Colonic mucosa (tissue), 4 donors: ENCODE measurements at regions not wholly inside any gene's neighbourhood (a gene's known extent, or its start where the extent isn't known, plus 50 kb on each side); places are given as distances from the start of the nearest gene placed in this dataset.

ENCODE experiments used
- DNase-seq: peaks from one replicate; pipeline ENCODE4 v3.0.0-alpha.2; 2020
- H3K27ac ChIP-seq: fragments of 200-600 bp; one replicate; pipeline ENCODE4 v1.8.0; 2021
- H3K27me3 ChIP-seq: fragments of 200-600 bp; one replicate; pipeline ENCODE4 v1.8.0; 2021
- H3K36me3 ChIP-seq: fragments of 200-600 bp; one replicate; pipeline ENCODE4 v1.8.0; 2021
- H3K4me1 ChIP-seq: fragments of 200-600 bp; one replicate; pipeline ENCODE4 v1.8.0; 2021; ENCODE audit warnings: mild to moderate bottlenecking
- H3K4me3 ChIP-seq: fragments of 200-600 bp; one replicate; pipeline ENCODE4 v1.8.0; 2021
- H3K9ac ChIP-seq, 2 donors: one replicate each; pipeline ENCODE4 v1.7.0; 2013; ENCODE audit warnings: control low read depth in 2 of 2, low read depth in 2 of 2, low read length in 2 of 2
- H3K9me3 ChIP-seq: fragments of 200-600 bp; one replicate; pipeline ENCODE4 v1.8.0; 2021
- CTCF ChIP-seq: fragments of 200-600 bp; IDR thresholded peaks from one replicate; pipeline ENCODE4 v1.8.0; 2022; ENCODE audit warnings: antibody characterized with exemption, mild to moderate bottlenecking
- intact Hi-C: fragments of 100-400 bp; cut with DNase I; formaldehyde crosslinking; loops from one replicate; pipeline ENCODE4 v1.14.1; 2022
- donor health status: healthy.
- donor health status: DM: no; HTN: no; CAD: no.
- donor health status: DM: no; HTN: no; CAD: no.

DNA sequence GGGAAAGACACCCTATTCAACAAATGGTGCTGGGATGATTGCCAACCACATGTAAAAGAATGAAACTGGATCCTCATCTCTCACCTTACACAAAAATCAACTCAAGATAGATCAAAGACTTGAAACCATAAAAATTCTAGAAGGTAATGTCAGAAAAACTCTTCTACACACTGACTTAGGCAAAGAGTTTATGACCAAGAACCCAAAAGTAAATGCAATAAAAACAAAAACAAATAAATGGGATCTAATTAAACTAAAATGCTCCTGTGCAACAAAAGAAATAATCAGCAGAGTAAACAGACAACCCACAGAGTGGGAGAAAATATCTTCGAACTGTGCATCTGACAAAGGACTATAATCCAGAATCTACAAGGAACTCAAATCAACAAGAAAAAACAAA, 504.2 kb upstream of the MBL2 start:
- Histone ChIP-seq H3K4me3 (no peak overlapping the region), H3K4me1 (no peaks in the 10 kb centered on the region), H3K36me3 (no peaks in the 10 kb centered on the region), H3K27ac (no peak overlapping the region), H3K9ac (no peak overlapping the region), H3K27me3 (no peaks in the 10 kb centered on the region), H3K9me3 (no peaks in the 10 kb centered on the region)
- TF ChIP-seq CTCF: no peak
- intact Hi-C loops: no loop called here
- no peak for DNase-seq

DNA sequence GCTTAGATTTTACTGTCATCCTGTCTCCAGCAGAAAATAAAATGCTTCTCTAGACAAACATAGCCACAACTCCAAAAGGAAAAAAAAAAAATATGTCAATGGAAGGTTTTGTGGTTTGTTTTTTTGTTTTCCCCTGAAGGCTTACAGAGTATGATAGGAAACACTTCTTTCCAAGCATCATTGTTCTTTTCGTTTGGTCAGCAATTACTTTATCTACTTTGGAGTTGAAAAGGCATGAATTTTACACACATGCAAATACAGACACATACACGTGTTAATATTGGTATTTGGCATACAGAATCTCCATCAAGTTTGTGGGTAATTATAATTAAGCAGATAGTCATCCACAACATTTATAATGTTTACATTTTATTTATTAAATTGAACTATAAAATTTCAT, 496.9 kb upstream of the MBL2 start:
- Histone ChIP-seq H3K4me1 (no peaks in the 10 kb centered on the region), H3K4me3 (no peak overlapping the region), H3K36me3 (no peaks in the 10 kb centered on the region), H3K9me3 (no peaks in the 10 kb centered on the region), H3K27me3 (no peaks in the 10 kb centered on the region), H3K27ac (no peak overlapping the region), H3K9ac (no peak overlapping the region)
- intact Hi-C loops: no loop called here
- TF ChIP-seq CTCF: no peak
- no peak for DNase-seq

DNA sequence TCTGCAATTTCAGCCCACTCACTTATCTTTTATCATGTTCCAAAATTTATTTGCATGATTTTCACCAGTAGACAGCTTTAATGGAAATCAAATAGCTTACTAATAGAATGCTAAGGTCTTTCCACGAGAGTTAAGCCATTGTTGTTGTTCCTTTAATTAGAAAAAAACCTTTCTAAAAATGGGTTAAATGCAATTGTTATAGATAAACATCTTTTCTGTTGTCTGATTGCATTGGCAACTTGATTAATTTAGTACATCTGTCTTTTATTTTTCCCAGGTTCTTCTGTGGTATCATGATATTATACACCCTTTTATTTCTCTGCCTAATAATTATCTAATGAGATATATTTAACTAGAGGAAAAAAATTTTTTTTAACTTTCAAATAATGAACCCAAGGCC, 487.6 kb upstream of the MBL2 start:
- H3K27ac ChIP-seq: no peak overlapping the region
- H3K9ac ChIP-seq: no peak overlapping the region
- no peaks in the 10 kb centered on the region for H3K36me3 ChIP-seq
- no peaks in the 10 kb centered on the region for H3K4me1 ChIP-seq
- H3K9me3 ChIP-seq: no peaks in the 10 kb centered on the region
- H3K4me3 ChIP-seq: no peak overlapping the region
- no peak for DNase-seq
- no peak for TF ChIP-seq CTCF
- intact Hi-C loops: no loop called here
- H3K27me3 ChIP-seq: no peaks in the 10 kb centered on the region

GRCh38 chr10:53256623-53257022, 484.0 kb upstream of the MBL2 start:
- H3K4me1 ChIP-seq: no peaks in the 10 kb centered on the region
- H3K9me3 ChIP-seq: no peaks in the 10 kb centered on the region
- H3K4me3 ChIP-seq: no peak overlapping the region
- H3K27ac ChIP-seq: no peak overlapping the region
- H3K27me3 ChIP-seq: no peaks in the 10 kb centered on the region
- H3K36me3 ChIP-seq: no peaks in the 10 kb centered on the region
- no peak for DNase-seq
- no peak overlapping the region for H3K9ac ChIP-seq
- intact Hi-C loops: no loop called here
- no peak for TF ChIP-seq CTCF

DNA sequence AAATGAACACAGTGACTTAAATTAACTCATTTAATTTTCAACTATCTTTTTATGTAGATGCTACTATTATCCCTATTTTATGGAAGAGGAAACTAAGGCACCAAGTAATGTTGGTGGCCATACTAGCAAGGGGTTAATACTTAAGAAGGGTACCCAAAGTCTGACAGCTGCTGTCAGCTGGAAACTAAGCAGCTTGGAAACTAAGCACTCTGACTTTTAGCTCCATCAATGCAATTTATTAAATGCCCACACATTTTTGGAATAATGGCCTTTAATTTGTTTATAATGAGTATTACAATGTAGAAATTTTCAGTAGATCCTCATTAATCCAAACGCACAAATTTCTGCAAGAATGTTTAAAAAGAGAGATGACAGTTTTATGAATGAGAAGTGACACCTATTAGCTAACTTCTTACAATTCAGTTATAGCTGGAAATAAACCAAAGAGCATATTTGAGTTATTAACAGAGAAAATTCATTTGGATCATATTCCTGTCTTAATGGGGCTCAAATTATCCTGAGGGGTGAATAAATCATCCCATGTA, 483.1 kb upstream of the MBL2 start:
- DNase-seq: no peak
- H3K4me1 ChIP-seq: no peaks in the 10 kb centered on the region
- no peak overlapping the region for H3K9ac ChIP-seq
- intact Hi-C loops: no loop called here
- no peak overlapping the region for H3K27ac ChIP-seq
- H3K36me3 ChIP-seq: no peaks in the 10 kb centered on the region
- no peak overlapping the region for H3K4me3 ChIP-seq
- H3K9me3 ChIP-seq: no peaks in the 10 kb centered on the region
- no peaks in the 10 kb centered on the region for H3K27me3 ChIP-seq
- TF ChIP-seq CTCF: no peak

- no peak overlapping the region for H3K27ac ChIP-seq
- no peak for TF ChIP-seq CTCF
- intact Hi-C loops: no loop called here
Measured at GRCh38 chr10:53253221-53253620, 480.6 kb upstream of the MBL2 start.

More at GRCh38 chr10:53253221-53253620, 480.6 kb upstream of the MBL2 start:
- H3K4me1 ChIP-seq: no peaks in the 10 kb centered on the region
- no peaks in the 10 kb centered on the region for H3K36me3 ChIP-seq
- no peaks in the 10 kb centered on the region for H3K27me3 ChIP-seq
- H3K9me3 ChIP-seq: no peaks in the 10 kb centered on the region
- H3K4me3 ChIP-seq: no peak overlapping the region
- H3K9ac ChIP-seq: no peak overlapping the region
- no peak for DNase-seq
